ENCODE measurements at regions not wholly inside any gene's neighbourhood (a gene's known extent, or its start where the extent isn't known, plus 50 kb on each side); places are given as distances from the start of the nearest gene placed in this dataset.
"Not testable (repeated sequence)": the region's sequence is repeated elsewhere in the genome, so short reads cannot be mapped to it uniquely, and the experiment has no call there.

- H3K36me3 Mint-ChIP-seq (ENCODE audit: low read depth), result no peaks in the 10 kb centered on the region
- H3K9me3 Mint-ChIP-seq, result peaks cover 10% of the 10 kb centered on the region
- peak overlapping the region; percentile 3 for H3K27ac Mint-ChIP-seq
Observed at GRCh38 chr3:106129939-106130338, 261.1 kb upstream of the CBLB start.

GRCh38 chr3:106130384-106131198 is 261.8 kb upstream of the CBLB start:
- H3K36me3 Mint-ChIP-seq (ENCODE audit: low read depth), result no peaks in the 10 kb centered on the region
- peak overlapping the region; percentile 7 for H3K27ac Mint-ChIP-seq
- H3K4me3 Mint-ChIP-seq, result no peak overlapping the region
- intact Hi-C loops (cut with micrococcal nuclease), result no loop called here
- peaks cover 10% of the 10 kb centered on the region for H3K9me3 Mint-ChIP-seq
- H3K27me3 Mint-ChIP-seq, result no peaks in the 10 kb centered on the region
- H3K4me1 Mint-ChIP-seq, result peaks cover 13% of the 10 kb centered on the region
- no peak for DNase-seq

More at GRCh38 chr3:106129939-106130338, 261.1 kb upstream of the CBLB start:
- peaks cover 13% of the 10 kb centered on the region for H3K4me1 Mint-ChIP-seq
- intact Hi-C loops (cut with micrococcal nuclease), result no loop called here
- no peak overlapping the region for H3K4me3 Mint-ChIP-seq
- DNase-seq, result no peak
- H3K27me3 Mint-ChIP-seq, result no peaks in the 10 kb centered on the region

GRCh38 chr3:106135451-106136160 is 266.8 kb upstream of the CBLB start:
- H3K27me3 Mint-ChIP-seq, result no peaks in the 10 kb centered on the region

GRCh38 chr3:106139826-106140225 is 271.0 kb upstream of the CBLB start:
- peaks cover 7% of the 10 kb centered on the region for H3K36me3 Mint-ChIP-seq (ENCODE audit: low read depth)
- DNase-seq, result no peak
- peaks cover 6% of the 10 kb centered on the region for H3K4me1 Mint-ChIP-seq
- no peaks in the 10 kb centered on the region for H3K27me3 Mint-ChIP-seq
- intact Hi-C loops (cut with micrococcal nuclease), result no loop called here
- H3K9me3 Mint-ChIP-seq, result peaks cover 19% of the 10 kb centered on the region
- no peak overlapping the region for H3K4me3 Mint-ChIP-seq
- no peak overlapping the region for H3K27ac Mint-ChIP-seq

More at GRCh38 chr3:106135451-106136160, 266.8 kb upstream of the CBLB start:
- Mint-ChIP-seq H3K27ac (no peak overlapping the region), H3K9me3 (peaks cover 11% of the 10 kb centered on the region), H3K4me3 (no peak overlapping the region), H3K4me1 (peaks cover 8% of the 10 kb centered on the region), H3K36me3 (ENCODE audit: low read depth) (no peaks in the 10 kb centered on the region)
- no peak for DNase-seq
- intact Hi-C loops (cut with micrococcal nuclease), result no loop called here

- H3K9me3 Mint-ChIP-seq, result peaks cover 23% of the 10 kb centered on the region
- peaks cover 6% of the 10 kb centered on the region for H3K4me1 Mint-ChIP-seq
- H3K27ac Mint-ChIP-seq, result no peak overlapping the region
- DNase-seq, result no peak
- H3K27me3 Mint-ChIP-seq, result no peaks in the 10 kb centered on the region
- intact Hi-C loops (cut with micrococcal nuclease), result no loop called here
- H3K36me3 Mint-ChIP-seq (ENCODE audit: low read depth), result peaks cover 10% of the 10 kb centered on the region
- H3K4me3 Mint-ChIP-seq, result no peak overlapping the region
Observed at GRCh38 chr3:106140431-106140830, 271.6 kb upstream of the CBLB start.

GRCh38 chr3:106144030-106144429 is 275.2 kb upstream of the CBLB start:
- peaks cover 43% of the 10 kb centered on the region for H3K9me3 Mint-ChIP-seq
- H3K27me3 Mint-ChIP-seq, result no peaks in the 10 kb centered on the region
- no peak overlapping the region for H3K4me3 Mint-ChIP-seq
- peaks cover 27% of the 10 kb centered on the region for H3K36me3 Mint-ChIP-seq (ENCODE audit: low read depth)
- DNase-seq, result no peak
- intact Hi-C loops (cut with micrococcal nuclease), result no loop called here
- H3K4me1 Mint-ChIP-seq, result peaks cover 6% of the 10 kb centered on the region
- H3K27ac Mint-ChIP-seq, result no peak overlapping the region

- Mint-ChIP-seq H3K9me3 (peaks cover 47% of the 10 kb centered on the region), H3K36me3 (ENCODE audit: low read depth) (peaks cover 24% of the 10 kb centered on the region)
- intact Hi-C loops (cut with micrococcal nuclease); H3K4me3 Mint-ChIP-seq; DNase-seq; H3K27me3 Mint-ChIP-seq; H3K27ac Mint-ChIP-seq; H3K4me1 Mint-ChIP-seq: not testable (repeated sequence)
Observed at GRCh38 chr3:106148440-106149082, 279.7 kb upstream of the CBLB start.

- Mint-ChIP-seq H3K4me1 (no peaks in the 10 kb centered on the region), H3K27me3 (no peaks in the 10 kb centered on the region), H3K27ac (no peak overlapping the region), H3K36me3 (ENCODE audit: low read depth) (peaks cover 2% of the 10 kb centered on the region), H3K4me3 (no peak overlapping the region), H3K9me3 (peaks cover 10% of the 10 kb centered on the region)
- DNase-seq, result no peak
- intact Hi-C loops (cut with micrococcal nuclease), result no loop called here
Observed at GRCh38 chr3:106157411-106157810, 288.6 kb upstream of the CBLB start.

GRCh38 chr3:106160396-106160795 is 291.6 kb upstream of the CBLB start:
- intact Hi-C loops (cut with micrococcal nuclease), result no loop called here
- no peaks in the 10 kb centered on the region for H3K27me3 Mint-ChIP-seq
- H3K36me3 Mint-ChIP-seq (ENCODE audit: low read depth), result peaks cover 19% of the 10 kb centered on the region
- H3K27ac Mint-ChIP-seq, result no peak overlapping the region
- peaks cover 20% of the 10 kb centered on the region for H3K9me3 Mint-ChIP-seq
- no peak for DNase-seq
- H3K4me1 Mint-ChIP-seq, result no peaks in the 10 kb centered on the region
- H3K4me3 Mint-ChIP-seq, result no peak overlapping the region

- Mint-ChIP-seq H3K36me3 (ENCODE audit: low read depth) (peaks cover 26% of the 10 kb centered on the region), H3K9me3 (peaks cover 23% of the 10 kb centered on the region), H3K4me1 (peaks cover 4% of the 10 kb centered on the region), H3K27ac (no peak overlapping the region), H3K27me3 (no peaks in the 10 kb centered on the region), H3K4me3 (no peak overlapping the region)
- intact Hi-C loops (cut with micrococcal nuclease), result no loop called here
- DNase-seq, result no peak
Observed at GRCh38 chr3:106161246-106161645, 292.4 kb upstream of the CBLB start.

GRCh38 chr3:106167728-106168127 is 298.9 kb upstream of the CBLB start:
- DNase-seq, result no peak
- Mint-ChIP-seq H3K4me3 (no peak overlapping the region), H3K4me1 (peaks cover 24% of the 10 kb centered on the region), H3K27ac (no peak overlapping the region), H3K27me3 (no peaks in the 10 kb centered on the region), H3K36me3 (ENCODE audit: low read depth) (peaks cover 38% of the 10 kb centered on the region), H3K9me3 (peaks cover 31% of the 10 kb centered on the region)
- intact Hi-C loops (cut with micrococcal nuclease), result no loop called here

- Mint-ChIP-seq H3K27ac (no peak overlapping the region), H3K4me1 (peaks cover 29% of the 10 kb centered on the region), H3K4me3 (no peak overlapping the region), H3K27me3 (no peaks in the 10 kb centered on the region), H3K9me3 (peaks cover 21% of the 10 kb centered on the region), H3K36me3 (ENCODE audit: low read depth) (peaks cover 29% of the 10 kb centered on the region)
- intact Hi-C loops (cut with micrococcal nuclease), result no loop called here
- no peak for DNase-seq
Observed at GRCh38 chr3:106168962-106169750, 300.3 kb upstream of the CBLB start.

GRCh38 chr3:106170636-106171035 is 301.8 kb upstream of the CBLB start:
- Mint-ChIP-seq H3K4me3 (no peak overlapping the region), H3K4me1 (peaks cover 39% of the 10 kb centered on the region), H3K27ac (no peak overlapping the region), H3K36me3 (ENCODE audit: low read depth) (peaks cover 27% of the 10 kb centered on the region), H3K9me3 (peaks cover 20% of the 10 kb centered on the region), H3K27me3 (no peaks in the 10 kb centered on the region)
- no peak for DNase-seq
- intact Hi-C loops (cut with micrococcal nuclease), result no loop called here
